HEK293 (cell line): ENCODE measurements at regions not wholly inside any gene's neighbourhood (a gene's known extent, or its start where the extent isn't known, plus 50 kb on each side); places are given as distances from the start of the nearest gene placed in this dataset.

Source experiments
- MEIS1 ChIP-seq: sonication (generic); formaldehyde crosslinking; IDR thresholded peaks from 2 replicates; pipeline ENCODE4 v1.8.1; 2022; ENCODE audit warnings: missing genetic modification reagents, mild to moderate bottlenecking, borderline replicate concordance
- REST ChIP-seq: fragments of 450-650 bp; formaldehyde crosslinking; IDR thresholded peaks from 2 replicates; pipeline ENCODE4 v1.5.1; 2016; ENCODE audit warnings: missing biosample characterization, missing genetic modification characterization
- ZBTB1 ChIP-seq: fragments of 450-650 bp; formaldehyde crosslinking; IDR thresholded peaks from 2 replicates; pipeline ENCODE4 v1.5.1; 2016; ENCODE audit warnings: missing biosample characterization, missing genetic modification characterization
- ZNF184 ChIP-seq: fragments of 450-650 bp; IDR thresholded peaks from 2 replicates; pipeline ENCODE4 v1.5.1; 2018; ENCODE audit warnings: missing biosample characterization, mild to moderate bottlenecking, missing genetic modification characterization
- TF ChIP-seq, protein P1 (sequence below): fragments of 450-650 bp; formaldehyde crosslinking; IDR thresholded peaks from 2 replicates; pipeline ENCODE4 v1.5.1; 2016; ENCODE audit warnings: missing biosample characterization, missing genetic modification characterization

GRCh38 chr11:80214413-80214812 lies 773.6 kb upstream of the TENM4 start:
- TF ChIP-seq ZNF184 (tag by site-specific recombination) (no peak), MEIS1 (CRISPR knock-in tag) (no peak), ZBTB1 (tag by site-specific recombination) (no peak), REST (tag by site-specific recombination) (no peak)
- TF ChIP-seq, protein P1, sequence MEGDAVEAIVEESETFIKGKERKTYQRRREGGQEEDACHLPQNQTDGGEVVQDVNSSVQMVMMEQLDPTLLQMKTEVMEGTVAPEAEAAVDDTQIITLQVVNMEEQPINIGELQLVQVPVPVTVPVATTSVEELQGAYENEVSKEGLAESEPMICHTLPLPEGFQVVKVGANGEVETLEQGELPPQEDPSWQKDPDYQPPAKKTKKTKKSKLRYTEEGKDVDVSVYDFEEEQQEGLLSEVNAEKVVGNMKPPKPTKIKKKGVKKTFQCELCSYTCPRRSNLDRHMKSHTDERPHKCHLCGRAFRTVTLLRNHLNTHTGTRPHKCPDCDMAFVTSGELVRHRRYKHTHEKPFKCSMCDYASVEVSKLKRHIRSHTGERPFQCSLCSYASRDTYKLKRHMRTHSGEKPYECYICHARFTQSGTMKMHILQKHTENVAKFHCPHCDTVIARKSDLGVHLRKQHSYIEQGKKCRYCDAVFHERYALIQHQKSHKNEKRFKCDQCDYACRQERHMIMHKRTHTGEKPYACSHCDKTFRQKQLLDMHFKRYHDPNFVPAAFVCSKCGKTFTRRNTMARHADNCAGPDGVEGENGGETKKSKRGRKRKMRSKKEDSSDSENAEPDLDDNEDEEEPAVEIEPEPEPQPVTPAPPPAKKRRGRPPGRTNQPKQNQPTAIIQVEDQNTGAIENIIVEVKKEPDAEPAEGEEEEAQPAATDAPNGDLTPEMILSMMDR (tag by site-specific recombination) = no peak
